Gastrocnemius medialis (tissue), 4 donors: ENCODE measurements at regions not wholly inside any gene's neighbourhood (a gene's known extent, or its start where the extent isn't known, plus 50 kb on each side); places are given as distances from the start of the nearest gene placed in this dataset.

ENCODE experiments used
- CTCF ChIP-seq, 5 experiments: fragments of 450-650 bp in 3 of 5; fragments of 200-600 bp in 2 of 5; sonication (generic) in 2 of 5; IDR thresholded peaks in 4 of 5; conservative IDR thresholded peaks in 1 of 5; 1 replicate in 4 of 5; 2 replicates in 1 of 5; pipeline ENCODE4 v1.5.1; 2016 to 2019; ENCODE audit warnings: antibody characterized with exemption in 5 of 5, mild to moderate bottlenecking in 3 of 5, moderate library complexity in 3 of 5
- POLR2A ChIP-seq, 2 donors: fragments of 450-650 bp; IDR thresholded peaks; one replicate each; pipeline ENCODE4 v1.6.1; 2017; ENCODE audit warnings: antibody characterized with exemption in 2 of 2, mild to moderate bottlenecking in 2 of 2, moderate library complexity in 2 of 2

GRCh38 chr2:123035541-123035940 lies 989.5 kb upstream of the CNTNAP5 start:
- TF ChIP-seq POLR2A (IDR thresholded peaks at IDR 0.05) (no peak), CTCF (IDR thresholded peaks at IDR 0.05 in 4 of 5, conservative IDR thresholded peaks at IDR 0.05 in 1 of 5) (no peak)
